IMR-90 (cell line): ENCODE measurements at regions not wholly inside any gene's neighbourhood (a gene's known extent, or its start where the extent isn't known, plus 50 kb on each side); places are given as distances from the start of the nearest gene placed in this dataset.

Experiments
- ATAC-seq: fragments of 200-7000 bp; cut with Tn5 transposase; 2 replicates; pipeline ENCODE4 v1.9.1; 2020; ENCODE audit warnings: low read depth, mild to moderate bottlenecking, moderate library complexity
- BruUV-seq: library from RNA; stranded (reverse); fragments of 400-500 nt; replicated peaks from 2 replicates; lab custom pipeline; 2021; lab: Mats Ljungman, UMichigan
- CTCF ChIA-PET: fragments of 300-600 bp; formaldehyde crosslinking; extraction: SDS; loops from one replicate; lab custom pipeline; 2021; ENCODE audit warnings: antibody characterized with exemption; lab: Yijun Ruan, JAX
- POLR2A ChIA-PET: fragments of 300-600 bp; sonication (Branson Sonifier 250); formaldehyde crosslinking; loops from one replicate; lab custom pipeline; 2022; ENCODE audit warnings: antibody characterized with exemption; ENCODE audit not compliant: unreplicated experiment; lab: Charles Lee
- DNase-seq: peaks from one replicate; pipeline ENCODE4 v3.0.0; 2013
- H2AFZ ChIP-seq: replicated peaks from 2 replicates; pipeline ENCODE3; 2013; ENCODE audit warnings: low read length, mild to moderate bottlenecking; ENCODE audit not compliant: poor library complexity
- H2AK5ac ChIP-seq: 2 replicates; pipeline ENCODE4 v1.6.1; 2013; ENCODE audit warnings: low read depth, low read length, inconsistent platforms
- H2AK9ac ChIP-seq: replicated peaks from 2 replicates; pipeline ENCODE3; 2013; ENCODE audit warnings: mild to moderate bottlenecking, low read depth, low read length, moderate library complexity; ENCODE audit not compliant: poor library complexity
- H2BK120ac ChIP-seq: 2 replicates; pipeline ENCODE4 v1.6.1; 2013; ENCODE audit warnings: low read depth, low read length, inconsistent platforms
- H2BK15ac ChIP-seq: 3 replicates; pipeline ENCODE4 v1.6.1; 2013; ENCODE audit warnings: low read depth, low read length, inconsistent platforms
- H2BK20ac ChIP-seq: 2 replicates; pipeline ENCODE4 v1.6.1; 2013; ENCODE audit warnings: low read depth, mild to moderate bottlenecking, inconsistent platforms, low read length, moderate library complexity
- H2BK5ac ChIP-seq: 2 replicates; pipeline ENCODE4 v1.6.1; 2013; ENCODE audit warnings: mild to moderate bottlenecking, low read depth, low read length, inconsistent platforms; ENCODE audit not compliant: poor library complexity, severe bottlenecking
- H3K14ac ChIP-seq: replicated peaks from 2 replicates; pipeline ENCODE4 v1.6.1; 2013; ENCODE audit warnings: low read depth, low read length, inconsistent platforms
- H3K18ac ChIP-seq: 2 replicates; pipeline ENCODE4 v1.6.1; 2013; ENCODE audit warnings: low read depth, low read length, control low read depth
- H3K23ac ChIP-seq: 2 replicates; pipeline ENCODE4 v1.6.1; 2013; ENCODE audit warnings: low read depth, low read length, inconsistent platforms
- H3K27ac ChIP-seq: 2 replicates; pipeline ENCODE4 v1.5.1; 2013; ENCODE audit warnings: mild to moderate bottlenecking, control low read depth, low read length; ENCODE audit not compliant: insufficient read depth
- H3K27me3 ChIP-seq: 2 replicates; pipeline ENCODE4 v1.6.1; 2013; ENCODE audit warnings: low read length; ENCODE audit not compliant: control insufficient read depth, insufficient read depth
- H3K36me3 ChIP-seq: 2 replicates; pipeline ENCODE4 v1.6.1; 2013; ENCODE audit warnings: low read length, mixed read lengths; ENCODE audit not compliant: control insufficient read depth, insufficient read depth
- H3K4ac ChIP-seq: 2 replicates; pipeline ENCODE4 v1.6.1; 2013; ENCODE audit warnings: low read depth, low read length, inconsistent platforms
- H3K4me1 ChIP-seq: 2 replicates; pipeline ENCODE4 v1.6.1; 2013; ENCODE audit warnings: low read length, mixed read lengths; ENCODE audit not compliant: control insufficient read depth, insufficient read depth
- H3K4me2 ChIP-seq: 2 replicates; pipeline ENCODE4 v1.6.1; 2013; ENCODE audit warnings: low read depth, mild to moderate bottlenecking, control low read depth, low read length, moderate library complexity
- H3K4me3 ChIP-seq: 2 replicates; pipeline ENCODE4 v1.5.1; 2013; ENCODE audit warnings: low read depth, mild to moderate bottlenecking, control low read depth, low read length, moderate library complexity; ENCODE audit not compliant: insufficient read depth
- H3K56ac ChIP-seq: 2 replicates; pipeline ENCODE4 v1.6.1; 2013; ENCODE audit warnings: low read length, inconsistent platforms; ENCODE audit not compliant: insufficient read depth; ENCODE audit errors: extremely low read depth
- H3K79me1 ChIP-seq, 2 experiments: 2 replicates each; pipeline ENCODE4 v1.6.1; 2013; ENCODE audit warnings: low read length in 2 of 2, inconsistent platforms in 1 of 2, low read depth in 1 of 2
- H3K9ac ChIP-seq: 2 replicates; pipeline ENCODE4 v1.6.1; 2013; ENCODE audit warnings: low read depth, low read length, control low read depth
- H3K9me1 ChIP-seq: 2 replicates; pipeline ENCODE4 v1.6.1; 2013; ENCODE audit warnings: low read length, inconsistent platforms; ENCODE audit not compliant: insufficient read depth
- H3K9me3 ChIP-seq: 2 replicates; pipeline ENCODE4 v1.6.1; 2013; ENCODE audit warnings: low read length; ENCODE audit not compliant: control insufficient read depth, insufficient read depth
- H4K20me1 ChIP-seq: 2 replicates; pipeline ENCODE4 v1.6.1; 2013; ENCODE audit warnings: low read length, inconsistent platforms; ENCODE audit not compliant: insufficient read depth
- H4K5ac ChIP-seq: 2 replicates; pipeline ENCODE4 v1.6.1; 2013; ENCODE audit warnings: mild to moderate bottlenecking, low read depth, low read length, control low read depth
- H4K8ac ChIP-seq, 2 experiments: 2 replicates each; pipeline ENCODE4 v1.6.1; 2013; ENCODE audit warnings: low read depth in 2 of 2, low read length in 2 of 2, control low read depth in 1 of 2, inconsistent platforms in 1 of 2
- H4K91ac ChIP-seq: 2 replicates; pipeline ENCODE4 v1.6.1; 2013; ENCODE audit warnings: low read depth, low read length, inconsistent platforms; ENCODE audit not compliant: insufficient read depth
- BHLHE40 ChIP-seq: fragments of 150-350 bp; IDR thresholded peaks from 2 replicates; pipeline ENCODE4 v1.6.1; 2016; ENCODE audit warnings: mild to moderate bottlenecking, low read depth, low read length
- CEBPB ChIP-seq: IDR thresholded peaks from 2 replicates; pipeline ENCODE4 v1.6.1; 2012; ENCODE audit warnings: low read depth, low read length, improper control_type of control experiment
- CHD1 ChIP-seq: IDR thresholded peaks from 2 replicates; pipeline ENCODE4 v1.6.1; 2012; ENCODE audit warnings: low read depth, low read length, improper control_type of control experiment
- CTCF ChIP-seq: conservative IDR thresholded peaks from 2 replicates; pipeline ENCODE4 v1.5.1; 2012; ENCODE audit warnings: mild to moderate bottlenecking, low read depth, low read length, improper control_type of control experiment
- ELK1 ChIP-seq: fragments of 150-350 bp; IDR thresholded peaks from 2 replicates; pipeline ENCODE4 v1.6.1; 2016; ENCODE audit warnings: low read depth, mild to moderate bottlenecking, low read length, moderate library complexity, borderline replicate concordance
- FOS ChIP-seq: fragments of 150-350 bp; IDR thresholded peaks from 2 replicates; pipeline ENCODE4 v1.6.1; 2016; ENCODE audit warnings: low read depth, low read length
- MAFK ChIP-seq: IDR thresholded peaks from 2 replicates; pipeline ENCODE4 v1.6.1; 2012; ENCODE audit warnings: low read depth, low read length, improper control_type of control experiment
- MAZ ChIP-seq: IDR thresholded peaks from 2 replicates; pipeline ENCODE4 v1.6.1; 2012; ENCODE audit warnings: low read depth, mild to moderate bottlenecking, low read length, improper control_type of control experiment, moderate library complexity, borderline replicate concordance
- MXI1 ChIP-seq: IDR thresholded peaks from 2 replicates; pipeline ENCODE4 v1.6.1; 2012; ENCODE audit warnings: low read depth, mild to moderate bottlenecking, low read length, moderate library complexity, borderline replicate concordance
- NFE2L2 ChIP-seq: fragments of 150-350 bp; IDR thresholded peaks from 2 replicates; pipeline ENCODE4 v1.6.1; 2016; ENCODE audit warnings: low read depth, mild to moderate bottlenecking, low read length
- POLR2A ChIP-seq: IDR thresholded peaks from 2 replicates; pipeline ENCODE4 v1.6.1; 2012; ENCODE audit warnings: mild to moderate bottlenecking, low read depth, low read length
- RAD21 ChIP-seq: IDR thresholded peaks from 2 replicates; pipeline ENCODE4 v1.6.1; 2012; ENCODE audit warnings: low read length, improper control_type of control experiment
- RCOR1 ChIP-seq: IDR thresholded peaks from 2 replicates; pipeline ENCODE4 v1.6.1; 2012; ENCODE audit warnings: mild to moderate bottlenecking, low read length, improper control_type of control experiment; ENCODE audit not compliant: insufficient replicate concordance
- RFX5 ChIP-seq: IDR thresholded peaks from 2 replicates; pipeline ENCODE4 v1.8.0; 2012; ENCODE audit warnings: low read depth, mild to moderate bottlenecking, low read length, moderate library complexity
- SMC3 ChIP-seq: fragments of 150-350 bp; IDR thresholded peaks from 2 replicates; pipeline ENCODE4 v1.6.1; 2016; ENCODE audit warnings: low read depth, mild to moderate bottlenecking, antibody characterized with exemption, low read length, moderate library complexity
- USF2 ChIP-seq: fragments of 150-350 bp; IDR thresholded peaks from 2 replicates; pipeline ENCODE4 v1.6.1; 2017; ENCODE audit warnings: mild to moderate bottlenecking, antibody characterized with exemption, low read length, low read depth
- WGBS, 2 experiments: methylation state at CpG; one replicate each; pipeline versions ENCODE4 v1.1.5 to v1.1.7; 2013; ENCODE audit warnings: missing lambda C conversion rate in 2 of 2; ENCODE audit not compliant: insufficient read length in 1 of 2; ENCODE audit errors: extremely low coverage in 2 of 2; 5-methylcytosine and 5-hydroxymethylcytosine counted together
- dilution Hi-C: fragments of 300-500 bp; cut with HindIII; formaldehyde crosslinking; loops from one replicate; pipeline ENCODE4 v1.14.3; 2018; ENCODE audit warnings: low sequenced_read_pairs; ENCODE audit not compliant: unreplicated experiment
- in situ Hi-C: fragments of 300-500 bp; cut with MboI; formaldehyde crosslinking; loops from 3 replicates; pipeline ENCODE4 v1.14.3; 2019; ENCODE audit warnings: low sequenced_read_pairs, inconsistent platforms, mixed read lengths
- intact Hi-C: fragments of 100-400 bp; cut with micrococcal nuclease; formaldehyde crosslinking; loops from 2 replicates; pipeline ENCODE4 v1.10.0; 2022

- H2AFZ ChIP-seq: no peak overlapping the region
- dilution Hi-C loops: no loop called here
Observed at GRCh38 chr1:38433084-38433722, 386.6 kb upstream of the POU3F1 start.

More at GRCh38 chr1:38433084-38433722, 386.6 kb upstream of the POU3F1 start:
- H4K5ac ChIP-seq: no peak overlapping the region
- intact Hi-C loops: no loop called here
- no peak overlapping the region for H3K56ac ChIP-seq
- H3K23ac ChIP-seq: no peak overlapping the region
- H2BK15ac ChIP-seq: no peak overlapping the region
- no peak overlapping the region for H2BK120ac ChIP-seq
- CTCF ChIA-PET: no interaction called here
- no peak overlapping the region for H3K18ac ChIP-seq
- in situ Hi-C loops: no loop called here
- no TSS peak for BruUV-seq
- no peaks in the 10 kb centered on the region for H3K9me1 ChIP-seq
- no peak overlapping the region for H4K8ac ChIP-seq
- no peak overlapping the region for H2BK20ac ChIP-seq
- H2AK9ac ChIP-seq: no peak overlapping the region
- H3K4me3 ChIP-seq: no peak overlapping the region
- H2AK5ac ChIP-seq: no peak overlapping the region
- H3K4me1 ChIP-seq: no peaks in the 10 kb centered on the region
- H4K91ac ChIP-seq: no peak overlapping the region
- WGBS, 2 experiments: no CpG with 5 or more reads among the region's 10 CpGs
- no peak for ATAC-seq
- no peak overlapping the region for H2BK5ac ChIP-seq
- H3K9ac ChIP-seq: no peak overlapping the region
- H3K14ac ChIP-seq: no peak overlapping the region
- H3K27ac ChIP-seq: no peak overlapping the region
- H3K4me2 ChIP-seq: no peak overlapping the region
- POLR2A ChIA-PET: no interaction called here
- no peaks in the 10 kb centered on the region for H4K20me1 ChIP-seq
- H3K79me1 ChIP-seq: no peaks in the 10 kb centered on the region
- no peak overlapping the region for H3K4ac ChIP-seq
- TF ChIP-seq SMC3 (no peak), MAFK (no peak), RAD21 (no peak), MAZ (no peak), RCOR1 (no peak), CTCF (no peak), CEBPB (no peak), USF2 (no peak), RFX5 (no peak), BHLHE40 (no peak), MXI1 (no peak), FOS (no peak), NFE2L2 (no peak), CHD1 (no peak), ELK1 (no peak), POLR2A (no peak)
- no peaks in the 10 kb centered on the region for H3K27me3 ChIP-seq
- no peak for DNase-seq
- H3K36me3 ChIP-seq: no peaks in the 10 kb centered on the region
- H3K9me3 ChIP-seq: no peaks in the 10 kb centered on the region
